WTC11 (cell line): ENCODE measurements at regions not wholly inside any gene's neighbourhood (a gene's known extent, or its start where the extent isn't known, plus 50 kb on each side); places are given as distances from the start of the nearest gene placed in this dataset.
"Not testable (repeated sequence)": the region's sequence is repeated elsewhere in the genome, so short reads cannot be mapped to it uniquely, and the experiment has no call there.

Experiments used
- ATAC-seq: fragments of 200-7000 bp; cut with Tn5 transposase; 2 replicates; pipeline ENCODE4 v1.10.0; 2021; ENCODE audit warnings: mild to moderate bottlenecking, moderate library complexity
- CTCF ChIA-PET: fragments of 300-600 bp; sonication (Branson Sonifier 250); formaldehyde crosslinking; loops from one replicate; lab custom pipeline; 2021; ENCODE audit warnings: antibody characterized with exemption; lab: Charles Lee
- POLR2A ChIA-PET: fragments of 350-600 bp; sonication (Branson Sonifier 250); formaldehyde crosslinking; loops from one replicate; lab custom pipeline; 2021; ENCODE audit warnings: antibody characterized with exemption; lab: Charles Lee
- DNase-seq: peaks from one replicate; pipeline ENCODE4 v3.0.0; 2021; ENCODE audit warnings: low spot score
- H3K27ac Mint-ChIP-seq: 2 replicates; pipeline ENCODE4 v1.8.0; 2021; ENCODE audit warnings: mixed read lengths
- H3K27me3 Mint-ChIP-seq: 2 replicates; pipeline ENCODE4 v1.8.0; 2021; ENCODE audit warnings: low read depth, mild to moderate bottlenecking, moderate library complexity, mixed read lengths
- H3K36me3 Mint-ChIP-seq: 2 replicates; pipeline ENCODE4 v1.8.0; 2021; ENCODE audit warnings: mixed read lengths
- H3K4me1 Mint-ChIP-seq: 2 replicates; pipeline ENCODE4 v1.8.0; 2022; ENCODE audit warnings: mixed read lengths
- H3K4me3 Mint-ChIP-seq: 2 replicates; pipeline ENCODE4 v1.8.0; 2021; ENCODE audit warnings: mild to moderate bottlenecking, moderate library complexity, mixed read lengths
- H3K9me3 Mint-ChIP-seq: 2 replicates; pipeline ENCODE4 v1.8.0; 2021; ENCODE audit warnings: mixed read lengths
- ERG ChIP-seq: fragments of 250-450 bp; sonication (Bioruptor Pico); IDR thresholded peaks from 2 replicates; pipeline ENCODE4 v1.8.0; 2021; ENCODE audit warnings: mild to moderate bottlenecking
- GTF2I ChIP-seq: fragments of 250-450 bp; sonication (Bioruptor Pico); conservative IDR thresholded peaks from 2 replicates; pipeline ENCODE4 v1.4.0; 2021; ENCODE audit warnings: mild to moderate bottlenecking
- MXD4 ChIP-seq: fragments of 250-450 bp; sonication (Bioruptor Pico); IDR thresholded peaks from 2 replicates; pipeline ENCODE4 v1.8.0; 2021; ENCODE audit warnings: mild to moderate bottlenecking, moderate library complexity, borderline replicate concordance
- NR2C2 ChIP-seq: sonication (generic); formaldehyde crosslinking; IDR thresholded peaks from 2 replicates; pipeline ENCODE4 v1.8.0; 2022; ENCODE audit warnings: mild to moderate bottlenecking, missing genetic modification reagents
- PREB ChIP-seq: sonication (generic); formaldehyde crosslinking; IDR thresholded peaks from 2 replicates; pipeline ENCODE4 v1.8.1; 2022; ENCODE audit warnings: mild to moderate bottlenecking, missing genetic modification reagents, moderate library complexity, borderline replicate concordance
- RELA ChIP-seq: sonication (generic); formaldehyde crosslinking; IDR thresholded peaks from 2 replicates; pipeline ENCODE4 v1.8.1; 2022; ENCODE audit warnings: missing genetic modification reagents, mild to moderate bottlenecking, borderline replicate concordance
- SP1 ChIP-seq: sonication (generic); formaldehyde crosslinking; conservative IDR thresholded peaks from 2 replicates; pipeline ENCODE4 v1.8.1; 2022; ENCODE audit warnings: missing genetic modification reagents
- ZNF671 ChIP-seq: fragments of 250-450 bp; sonication (Bioruptor Pico); IDR thresholded peaks from 2 replicates; pipeline ENCODE4 v1.8.0; 2021; ENCODE audit warnings: mild to moderate bottlenecking
- ZSCAN18 ChIP-seq: fragments of 250-450 bp; sonication (Bioruptor Pico); IDR thresholded peaks from 2 replicates; pipeline ENCODE4 v2.1.2; 2022; ENCODE audit warnings: mild to moderate bottlenecking, moderate library complexity
- TF ChIP-seq, protein P1 (sequence below): sonication (generic); formaldehyde crosslinking; IDR thresholded peaks from 2 replicates; pipeline ENCODE4 v1.8.1; 2023; ENCODE audit warnings: mild to moderate bottlenecking, missing genetic modification reagents
- TF ChIP-seq, protein P2 (sequence below): sonication (generic); formaldehyde crosslinking; IDR thresholded peaks from 2 replicates; pipeline ENCODE4 v1.8.1; 2022; ENCODE audit warnings: low read depth, missing genetic modification reagents, borderline replicate concordance
- TF ChIP-seq, protein P3 (sequence below): sonication (generic); formaldehyde crosslinking; IDR thresholded peaks from 2 replicates; pipeline ENCODE4 v1.8.0; 2023; ENCODE audit warnings: missing genetic modification reagents
- TF ChIP-seq, protein P4 (sequence below): sonication (generic); formaldehyde crosslinking; IDR thresholded peaks from 2 replicates; pipeline ENCODE4 v1.8.0; 2022; ENCODE audit warnings: mild to moderate bottlenecking, missing genetic modification reagents
- TF ChIP-seq, protein P5 (sequence below): sonication (generic); formaldehyde crosslinking; conservative IDR thresholded peaks from 2 replicates; pipeline ENCODE4 v1.8.1; 2023; ENCODE audit warnings: mild to moderate bottlenecking, low read depth, missing genetic modification reagents, moderate library complexity

DNA sequence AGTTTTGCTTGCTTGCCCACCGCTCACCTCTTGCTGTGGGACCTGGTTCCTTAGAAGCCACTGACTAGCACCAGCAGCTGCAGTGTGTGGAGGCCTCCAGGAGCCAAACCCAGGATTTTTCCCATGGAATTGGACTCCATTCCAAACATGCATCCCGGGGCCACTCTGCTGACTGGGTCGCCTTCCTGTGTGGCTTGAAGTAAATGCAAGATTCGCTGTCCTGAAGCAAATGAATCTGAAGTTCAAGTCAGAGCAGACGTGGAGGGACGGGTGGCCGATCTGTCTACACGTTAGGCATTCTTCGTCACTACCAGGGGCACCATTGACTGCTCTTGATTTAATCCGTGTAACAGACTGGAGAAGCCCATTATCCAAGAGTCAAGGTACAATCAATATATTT is 109.0 kb downstream of the SHOX start (continued):
- TF ChIP-seq ERG (CRISPR knock-in tag) (no peak), RELA (CRISPR knock-in tag) (no peak)

- H3K27me3 Mint-ChIP-seq, H3K36me3 Mint-ChIP-seq, H3K27ac Mint-ChIP-seq, POLR2A ChIA-PET, H3K4me1 Mint-ChIP-seq, CTCF ChIA-PET, DNase-seq, H3K4me3 Mint-ChIP-seq, ATAC-seq: not testable (repeated sequence)
- H3K9me3 Mint-ChIP-seq: peaks cover 11% of the 10 kb centered on the region
Measured at GRCh38 chrX:737021-737420, 106.4 kb downstream of the SHOX start.

DNA sequence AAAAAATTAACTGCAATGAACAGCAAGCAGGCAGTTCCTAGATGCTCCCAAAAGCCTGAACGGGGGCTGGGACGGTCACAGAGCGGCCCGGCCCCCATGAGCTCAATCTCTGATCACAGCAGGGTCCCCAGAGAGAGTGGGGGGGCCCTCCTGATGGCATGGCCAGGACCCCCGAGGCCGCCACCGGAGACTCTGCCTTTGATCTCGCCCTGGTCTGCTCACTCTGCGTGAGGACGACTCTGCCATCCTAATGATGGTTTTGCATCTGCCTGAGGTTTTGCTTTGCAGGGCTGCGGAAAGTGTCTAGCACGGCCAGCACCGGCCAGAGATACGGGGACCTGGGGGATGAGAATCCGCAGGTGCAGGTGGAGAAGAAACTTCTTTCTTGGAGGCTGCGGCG is 103.8 kb downstream of the SHOX start:
- Mint-ChIP-seq H3K27ac (no peak overlapping the region), H3K4me1 (no peaks in the 10 kb centered on the region), H3K4me3 (no peak overlapping the region), H3K27me3 (no peaks in the 10 kb centered on the region), H3K36me3 (no peaks in the 10 kb centered on the region), H3K9me3 (no peaks in the 10 kb centered on the region)
- TF ChIP-seq, protein P1, sequence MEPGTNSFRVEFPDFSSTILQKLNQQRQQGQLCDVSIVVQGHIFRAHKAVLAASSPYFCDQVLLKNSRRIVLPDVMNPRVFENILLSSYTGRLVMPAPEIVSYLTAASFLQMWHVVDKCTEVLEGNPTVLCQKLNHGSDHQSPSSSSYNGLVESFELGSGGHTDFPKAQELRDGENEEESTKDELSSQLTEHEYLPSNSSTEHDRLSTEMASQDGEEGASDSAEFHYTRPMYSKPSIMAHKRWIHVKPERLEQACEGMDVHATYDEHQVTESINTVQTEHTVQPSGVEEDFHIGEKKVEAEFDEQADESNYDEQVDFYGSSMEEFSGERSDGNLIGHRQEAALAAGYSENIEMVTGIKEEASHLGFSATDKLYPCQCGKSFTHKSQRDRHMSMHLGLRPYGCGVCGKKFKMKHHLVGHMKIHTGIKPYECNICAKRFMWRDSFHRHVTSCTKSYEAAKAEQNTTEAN (CRISPR knock-in tag): no peak
- no peak for TF ChIP-seq MXD4
- TF ChIP-seq GTF2I (CRISPR knock-in tag): no peak
- TF ChIP-seq, protein P2, sequence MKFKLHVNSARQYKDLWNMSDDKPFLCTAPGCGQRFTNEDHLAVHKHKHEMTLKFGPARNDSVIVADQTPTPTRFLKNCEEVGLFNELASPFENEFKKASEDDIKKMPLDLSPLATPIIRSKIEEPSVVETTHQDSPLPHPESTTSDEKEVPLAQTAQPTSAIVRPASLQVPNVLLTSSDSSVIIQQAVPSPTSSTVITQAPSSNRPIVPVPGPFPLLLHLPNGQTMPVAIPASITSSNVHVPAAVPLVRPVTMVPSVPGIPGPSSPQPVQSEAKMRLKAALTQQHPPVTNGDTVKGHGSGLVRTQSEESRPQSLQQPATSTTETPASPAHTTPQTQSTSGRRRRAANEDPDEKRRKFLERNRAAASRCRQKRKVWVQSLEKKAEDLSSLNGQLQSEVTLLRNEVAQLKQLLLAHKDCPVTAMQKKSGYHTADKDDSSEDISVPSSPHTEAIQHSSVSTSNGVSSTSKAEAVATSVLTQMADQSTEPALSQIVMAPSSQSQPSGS (CRISPR knock-in tag): no peak
- TF ChIP-seq PREB: no peak
- TF ChIP-seq, protein P3, sequence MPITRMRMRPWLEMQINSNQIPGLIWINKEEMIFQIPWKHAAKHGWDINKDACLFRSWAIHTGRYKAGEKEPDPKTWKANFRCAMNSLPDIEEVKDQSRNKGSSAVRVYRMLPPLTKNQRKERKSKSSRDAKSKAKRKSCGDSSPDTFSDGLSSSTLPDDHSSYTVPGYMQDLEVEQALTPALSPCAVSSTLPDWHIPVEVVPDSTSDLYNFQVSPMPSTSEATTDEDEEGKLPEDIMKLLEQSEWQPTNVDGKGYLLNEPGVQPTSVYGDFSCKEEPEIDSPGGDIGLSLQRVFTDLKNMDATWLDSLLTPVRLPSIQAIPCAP (CRISPR knock-in tag): no peak
- no peak for TF ChIP-seq ZNF671 (CRISPR knock-in tag)
- TF ChIP-seq, protein P4, sequence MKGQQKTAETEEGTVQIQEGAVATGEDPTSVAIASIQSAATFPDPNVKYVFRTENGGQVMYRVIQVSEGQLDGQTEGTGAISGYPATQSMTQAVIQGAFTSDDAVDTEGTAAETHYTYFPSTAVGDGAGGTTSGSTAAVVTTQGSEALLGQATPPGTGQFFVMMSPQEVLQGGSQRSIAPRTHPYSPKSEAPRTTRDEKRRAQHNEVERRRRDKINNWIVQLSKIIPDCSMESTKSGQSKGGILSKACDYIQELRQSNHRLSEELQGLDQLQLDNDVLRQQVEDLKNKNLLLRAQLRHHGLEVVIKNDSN (CRISPR knock-in tag): no peak
- TF ChIP-seq SP1 (CRISPR knock-in tag): no peak
- no peak for TF ChIP-seq ZSCAN18
- TF ChIP-seq NR2C2: no peak
- TF ChIP-seq, protein P5, sequence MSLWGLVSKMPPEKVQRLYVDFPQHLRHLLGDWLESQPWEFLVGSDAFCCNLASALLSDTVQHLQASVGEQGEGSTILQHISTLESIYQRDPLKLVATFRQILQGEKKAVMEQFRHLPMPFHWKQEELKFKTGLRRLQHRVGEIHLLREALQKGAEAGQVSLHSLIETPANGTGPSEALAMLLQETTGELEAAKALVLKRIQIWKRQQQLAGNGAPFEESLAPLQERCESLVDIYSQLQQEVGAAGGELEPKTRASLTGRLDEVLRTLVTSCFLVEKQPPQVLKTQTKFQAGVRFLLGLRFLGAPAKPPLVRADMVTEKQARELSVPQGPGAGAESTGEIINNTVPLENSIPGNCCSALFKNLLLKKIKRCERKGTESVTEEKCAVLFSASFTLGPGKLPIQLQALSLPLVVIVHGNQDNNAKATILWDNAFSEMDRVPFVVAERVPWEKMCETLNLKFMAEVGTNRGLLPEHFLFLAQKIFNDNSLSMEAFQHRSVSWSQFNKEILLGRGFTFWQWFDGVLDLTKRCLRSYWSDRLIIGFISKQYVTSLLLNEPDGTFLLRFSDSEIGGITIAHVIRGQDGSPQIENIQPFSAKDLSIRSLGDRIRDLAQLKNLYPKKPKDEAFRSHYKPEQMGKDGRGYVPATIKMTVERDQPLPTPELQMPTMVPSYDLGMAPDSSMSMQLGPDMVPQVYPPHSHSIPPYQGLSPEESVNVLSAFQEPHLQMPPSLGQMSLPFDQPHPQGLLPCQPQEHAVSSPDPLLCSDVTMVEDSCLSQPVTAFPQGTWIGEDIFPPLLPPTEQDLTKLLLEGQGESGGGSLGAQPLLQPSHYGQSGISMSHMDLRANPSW (CRISPR knock-in tag): no peak
- ATAC-seq: no peak
- ChIA-PET POLR2A (no interaction called here), CTCF (no interaction called here)
- DNase-seq: no peak
